ENCODE measurements at regions not wholly inside any gene's neighbourhood (a gene's known extent, or its start where the extent isn't known, plus 50 kb on each side); places are given as distances from the start of the nearest gene placed in this dataset.

GRCh38 chr10:20573924-20574323 lies 323.2 kb downstream of the NEBL start:
- TF ChIP-seq POLR2A (IDR thresholded peaks at IDR 0.05), result no peak
- TF ChIP-seq EP300 (IDR thresholded peaks at IDR 0.05), result no peak
- TF ChIP-seq CTCF (IDR thresholded peaks at IDR 0.05), result no peak

All from gastroesophageal sphincter (tissue), 3 donors.